Left ventricle myocardium inferior (tissue), 1 donor: ENCODE measurements at regions not wholly inside any gene's neighbourhood (a gene's known extent, or its start where the extent isn't known, plus 50 kb on each side); places are given as distances from the start of the nearest gene placed in this dataset.

Experiments
- DNase-seq: peaks from one replicate; pipeline ENCODE4 v3.0.0-alpha.2; 2020
- H3K27ac ChIP-seq: fragments of 200-600 bp; replicated peaks from 2 replicates; pipeline ENCODE4 v1.8.0; 2021
- H3K27me3 ChIP-seq: fragments of 200-600 bp; 2 replicates; pipeline ENCODE4 v1.8.0; 2021; ENCODE audit warnings: low read depth
- H3K36me3 ChIP-seq: fragments of 200-600 bp; 2 replicates; pipeline ENCODE4 v1.8.0; 2021
- H3K4me1 ChIP-seq: fragments of 200-600 bp; 2 replicates; pipeline ENCODE4 v1.8.0; 2021
- H3K4me3 ChIP-seq: fragments of 200-600 bp; 2 replicates; pipeline ENCODE4 v1.8.0; 2021; ENCODE audit warnings: mild to moderate bottlenecking, moderate library complexity
- H3K9me3 ChIP-seq: fragments of 200-600 bp; replicated peaks from 2 replicates; pipeline ENCODE4 v1.8.0; 2021
- CTCF ChIP-seq: fragments of 200-600 bp; IDR thresholded peaks from 2 replicates; pipeline ENCODE4 v1.8.0; 2021; ENCODE audit warnings: antibody characterized with exemption, mild to moderate bottlenecking, borderline replicate concordance
- intact Hi-C: fragments of 100-400 bp; cut with micrococcal nuclease; formaldehyde crosslinking; loops from one replicate; pipeline ENCODE4 v1.11.0; 2022
- donor health status: DM: no; HTN: yes; CAD: no; lungs with severe emphysema.

DNA sequence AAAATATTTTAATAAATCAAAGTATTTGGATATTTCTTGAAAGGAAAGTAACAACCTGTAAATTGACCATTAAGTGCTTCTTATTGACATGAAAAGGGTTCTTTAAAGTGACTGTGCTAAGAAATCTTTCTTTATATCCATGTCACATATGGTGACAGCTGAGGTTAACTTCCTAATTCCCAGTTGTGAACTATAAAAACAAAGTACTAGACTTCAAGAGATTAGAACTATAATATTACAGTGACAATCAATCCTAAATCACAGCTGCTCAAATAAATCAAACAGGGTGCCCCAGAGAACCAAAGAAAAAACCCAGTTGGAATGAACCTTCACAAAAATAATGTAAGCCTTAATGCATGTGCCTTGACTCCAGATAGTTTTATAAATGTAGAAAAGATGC is 332.6 kb upstream of the PDE4D start:
- DNase-seq: no peak
- Histone ChIP-seq H3K27me3 (no peaks in the 10 kb centered on the region), H3K4me3 (no peak overlapping the region), H3K4me1 (no peaks in the 10 kb centered on the region), H3K36me3 (no peaks in the 10 kb centered on the region), H3K27ac (no peak overlapping the region), H3K9me3 (no peaks in the 10 kb centered on the region)
- intact Hi-C loops: no loop called here
- no peak for TF ChIP-seq CTCF

- Histone ChIP-seq H3K9me3 (no peaks in the 10 kb centered on the region), H3K27ac (no peak overlapping the region), H3K4me3 (no peak overlapping the region), H3K27me3 (no peaks in the 10 kb centered on the region), H3K4me1 (no peaks in the 10 kb centered on the region), H3K36me3 (no peaks in the 10 kb centered on the region)
- intact Hi-C loops: no loop called here
- no peak for DNase-seq
- TF ChIP-seq CTCF: no peak
Measured at GRCh38 chr5:60223342-60223741, 329.8 kb upstream of the PDE4D start.

DNA sequence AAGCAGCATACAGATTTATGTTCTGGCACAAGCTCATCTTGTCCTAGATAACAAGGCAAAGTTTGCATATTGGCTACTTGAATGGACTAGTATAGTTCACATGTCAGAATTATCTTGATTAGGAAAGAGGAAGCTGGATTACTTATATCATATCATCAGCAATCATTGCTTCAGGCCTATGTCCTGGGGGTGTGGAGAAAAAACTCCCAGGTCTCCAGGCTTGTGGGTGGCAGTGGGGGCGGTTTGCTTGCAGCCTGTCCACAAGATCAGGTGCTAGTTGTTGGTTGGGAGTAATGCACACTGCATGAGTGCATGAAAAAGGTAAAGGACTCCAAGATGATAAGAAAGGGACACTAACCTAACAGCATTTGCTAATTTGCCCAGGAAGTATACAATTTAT is 326.4 kb upstream of the PDE4D start:
- H3K4me1 ChIP-seq: no peaks in the 10 kb centered on the region
- H3K36me3 ChIP-seq: no peaks in the 10 kb centered on the region
- intact Hi-C loops: no loop called here
- no peak for DNase-seq
- H3K27ac ChIP-seq: no peak overlapping the region
- H3K9me3 ChIP-seq: peaks cover 6% of the 10 kb centered on the region
- no peak for TF ChIP-seq CTCF
- H3K27me3 ChIP-seq: no peaks in the 10 kb centered on the region
- no peak overlapping the region for H3K4me3 ChIP-seq

- Histone ChIP-seq H3K27me3 (no peaks in the 10 kb centered on the region), H3K4me3 (no peak overlapping the region), H3K36me3 (no peaks in the 10 kb centered on the region), H3K4me1 (no peaks in the 10 kb centered on the region), H3K27ac (no peak overlapping the region), H3K9me3 (no peaks in the 10 kb centered on the region)
- TF ChIP-seq CTCF: no peak
- intact Hi-C loops: no loop called here
- DNase-seq: no peak
Measured at GRCh38 chr5:60210810-60211209, 317.3 kb upstream of the PDE4D start.

DNA sequence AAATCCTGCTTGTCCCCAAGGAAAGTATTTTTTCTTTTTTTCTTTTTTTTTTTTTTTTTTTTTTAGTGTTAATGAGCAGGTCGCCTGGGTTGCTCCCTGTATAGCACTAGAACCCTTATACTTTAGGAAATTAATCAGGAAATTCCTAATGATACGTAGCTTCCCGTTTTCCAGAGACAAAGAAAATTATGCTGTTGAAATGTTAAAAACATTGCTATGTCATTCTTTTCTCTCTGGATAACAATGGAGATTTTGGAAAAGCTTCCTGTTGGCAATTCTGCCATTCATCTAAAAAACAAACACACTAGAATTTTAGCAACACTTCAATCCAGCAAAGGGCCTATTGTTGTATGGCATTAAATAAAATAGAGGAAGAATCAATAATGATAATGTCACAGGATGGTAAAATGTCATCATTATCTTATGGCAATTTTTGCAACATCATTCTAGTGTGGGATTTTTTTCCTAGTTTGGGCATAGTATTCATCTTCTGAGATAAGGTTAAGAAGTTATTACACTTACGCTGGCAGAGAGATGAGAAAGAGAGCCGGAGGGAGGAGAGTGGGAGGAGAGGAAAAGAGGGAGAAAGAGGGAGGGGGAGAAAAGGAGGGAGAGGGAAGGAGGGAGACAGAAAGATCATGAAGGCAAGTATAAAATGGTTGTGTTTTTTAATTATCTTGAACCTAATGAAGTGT is 315.8 kb upstream of the PDE4D start:
- Histone ChIP-seq H3K27me3 (no peaks in the 10 kb centered on the region), H3K36me3 (no peaks in the 10 kb centered on the region), H3K4me1 (no peaks in the 10 kb centered on the region), H3K9me3 (no peaks in the 10 kb centered on the region), H3K4me3 (no peak overlapping the region), H3K27ac (no peak overlapping the region)
- DNase-seq: no peak
- TF ChIP-seq CTCF: no peak
- intact Hi-C loops: no loop called here

GRCh38 chr5:60208716-60209115 is 315.2 kb upstream of the PDE4D start:
- Histone ChIP-seq H3K36me3 (no peaks in the 10 kb centered on the region), H3K4me3 (no peak overlapping the region), H3K9me3 (no peaks in the 10 kb centered on the region), H3K4me1 (no peaks in the 10 kb centered on the region), H3K27me3 (no peaks in the 10 kb centered on the region), H3K27ac (no peak overlapping the region)
- no peak for DNase-seq
- intact Hi-C loops: no loop called here
- no peak for TF ChIP-seq CTCF
